Stimulated activated naive CD4-positive, alpha-beta T cell treated with Interleukin-2 at 50 U/mL for 16 hours (primary cell): ENCODE measurements at regions not wholly inside any gene's neighbourhood (a gene's known extent, or its start where the extent isn't known, plus 50 kb on each side); places are given as distances from the start of the nearest gene placed in this dataset.

ENCODE experiments used
- DNase-seq: peaks from one replicate; lab custom pipeline; 2025; lab: John Stamatoyannopoulos, UW

- no peak for DNase-seq
Measured at GRCh38 chr9:7298123-7298522, 501.5 kb downstream of the DMAC1 start.

GRCh38 chr9:7297521-7297920 lies 502.1 kb downstream of the DMAC1 start:
- no peak for DNase-seq

- no peak for DNase-seq
Measured at GRCh38 chr9:7293091-7293490, 506.5 kb downstream of the DMAC1 start.

GRCh38 chr9:7289773-7290172 lies 509.8 kb downstream of the DMAC1 start:
- no peak for DNase-seq

GRCh38 chr9:7287986-7288385 lies 511.6 kb downstream of the DMAC1 start:
- DNase-seq, result no peak

- no peak for DNase-seq
Measured at GRCh38 chr9:7287065-7287464, 512.5 kb downstream of the DMAC1 start.

- no peak for DNase-seq
Measured at GRCh38 chr9:7286101-7286500, 513.5 kb downstream of the DMAC1 start.

GRCh38 chr9:7285199-7285598 lies 514.4 kb downstream of the DMAC1 start:
- DNase-seq, result no peak

- no peak for DNase-seq
Measured at GRCh38 chr9:7284517-7284916, 515.1 kb downstream of the DMAC1 start.

- no peak for DNase-seq
Measured at GRCh38 chr9:7284117-7284516, 515.5 kb downstream of the DMAC1 start.

- no peak for DNase-seq
Measured at GRCh38 chr9:7273575-7273974, 515.8 kb downstream of the KDM4C start.

GRCh38 chr9:7266911-7267595 lies 509.3 kb downstream of the KDM4C start:
- DNase-seq, result no peak

- no peak for DNase-seq
Measured at GRCh38 chr9:7265181-7265580, 507.4 kb downstream of the KDM4C start.

GRCh38 chr9:7259544-7260241 lies 501.9 kb downstream of the KDM4C start:
- DNase-seq, result no peak

GRCh38 chr9:7258688-7259396 lies 501.1 kb downstream of the KDM4C start:
- DNase-seq, result no peak

GRCh38 chr9:7246917-7247522 lies 489.2 kb downstream of the KDM4C start:
- DNase-seq, result no peak

- no peak for DNase-seq
Measured at GRCh38 chr9:7245976-7246580, 488.3 kb downstream of the KDM4C start.

- DNase-seq, result no peak
Measured at GRCh38 chr9:7243838-7244237, 486.1 kb downstream of the KDM4C start.

- no peak for DNase-seq
Measured at GRCh38 chr9:7242126-7242525, 484.4 kb downstream of the KDM4C start.

GRCh38 chr9:7241694-7242093 lies 483.9 kb downstream of the KDM4C start:
- DNase-seq, result no peak

- DNase-seq, result no peak
Measured at GRCh38 chr9:7240569-7241311, 483.0 kb downstream of the KDM4C start.

- DNase-seq, result no peak
Measured at GRCh38 chr9:7239708-7240107, 481.9 kb downstream of the KDM4C start.
